Keratinocyte (primary cell): ENCODE measurements at regions not wholly inside any gene's neighbourhood (a gene's known extent, or its start where the extent isn't known, plus 50 kb on each side); places are given as distances from the start of the nearest gene placed in this dataset.

Source experiments
- CTCF ChIP-seq, 3 experiments: IDR thresholded peaks in 1 of 3; conservative IDR thresholded peaks in 1 of 3; optimal IDR thresholded peaks in 1 of 3; 2 replicates in 2 of 3; 3 replicates in 1 of 3; pipeline versions ENCODE3 to v1.5.1; 2011; ENCODE audit warnings: low read length in 3 of 3, mild to moderate bottlenecking in 3 of 3, moderate library complexity in 2 of 3, control low read depth in 1 of 3, inconsistent platforms in 1 of 3; ENCODE audit not compliant: insufficient read depth in 2 of 3; ENCODE audit errors: extremely low read depth in 1 of 3
- EZH2 ChIP-seq: IDR thresholded peaks from one replicate; pipeline ENCODE4 v1.6.1; 2012; ENCODE audit warnings: inconsistent platforms, mild to moderate bottlenecking, low read length, moderate library complexity

DNA sequence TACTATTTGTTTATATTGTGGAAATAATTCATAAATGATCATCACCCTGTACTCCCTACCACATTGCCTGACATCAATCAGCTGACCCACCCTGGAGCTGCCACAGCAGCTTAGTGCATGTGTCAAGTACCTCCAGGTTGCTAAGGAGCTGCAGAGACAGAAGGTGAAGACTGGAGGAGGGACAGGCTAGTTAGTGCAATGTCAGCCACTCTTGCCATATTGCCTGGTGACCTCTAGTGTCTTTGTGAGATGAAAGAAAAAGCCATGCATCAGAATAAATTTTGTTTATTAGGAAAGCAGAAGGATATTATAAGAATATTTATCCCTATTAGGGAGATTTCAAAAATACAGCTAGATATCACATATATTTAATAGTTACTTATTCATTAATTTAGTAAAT lies 243.9 kb upstream of the FAT4 start:
- TF ChIP-seq CTCF (optimal IDR thresholded peaks at IDR 0.05 in 1 of 3, IDR thresholded peaks at IDR 0.05 in 1 of 3, conservative IDR thresholded peaks at IDR 0.05 in 1 of 3; ENCODE audit: extremely low read depth in 1 of 3, insufficient read depth in 2 of 3, low read length in 3 of 3), result peak in 1 of 3 experiments; percentile 29
- TF ChIP-seq EZH2, result no peak
